Neural progenitor cell (in vitro differentiated cells): ENCODE measurements at regions not wholly inside any gene's neighbourhood (a gene's known extent, or its start where the extent isn't known, plus 50 kb on each side); places are given as distances from the start of the nearest gene placed in this dataset.

Experiments
- DNase-seq: peaks from one replicate; pipeline ENCODE4 v3.0.0-alpha.2; 2016; ENCODE audit warnings: low spot score
- H2AFZ ChIP-seq: fragments of 200-600 bp; sonication (generic); replicated peaks from 2 replicates; pipeline ENCODE4 v1.6.1; 2016; ENCODE audit warnings: antibody characterized with exemption
- H3F3A ChIP-seq: fragments of 200-600 bp; sonication (generic); 2 replicates; pipeline ENCODE4 v1.6.1; 2016; ENCODE audit warnings: antibody characterized with exemption, low read depth
- H3K27ac ChIP-seq: fragments of 200-600 bp; sonication (generic); 2 replicates; pipeline ENCODE4 v1.5.1; 2016; ENCODE audit warnings: mild to moderate bottlenecking
- H3K27me3 ChIP-seq: fragments of 200-600 bp; sonication (generic); 2 replicates; pipeline ENCODE4 v1.6.1; 2016; ENCODE audit warnings: mild to moderate bottlenecking, moderate library complexity
- H3K36me3 ChIP-seq: fragments of 200-600 bp; sonication (generic); 2 replicates; pipeline ENCODE4 v1.5.1; 2016
- H3K4me1 ChIP-seq: fragments of 200-600 bp; sonication (generic); 2 replicates; pipeline ENCODE4 v1.6.1; 2016; ENCODE audit warnings: mixed run types
- H3K4me2 ChIP-seq: fragments of 200-600 bp; sonication (generic); 2 replicates; pipeline ENCODE4 v1.6.1; 2016
- H3K4me3 ChIP-seq: fragments of 200-600 bp; sonication (generic); 2 replicates; pipeline ENCODE4 v1.5.1; 2016
- H3K79me2 ChIP-seq: fragments of 200-600 bp; sonication (generic); 2 replicates; pipeline ENCODE4 v1.6.1; 2016; ENCODE audit warnings: low read depth
- H3K9ac ChIP-seq: fragments of 200-600 bp; sonication (generic); 2 replicates; pipeline ENCODE4 v1.6.1; 2016
- H3K9me3 ChIP-seq: fragments of 200-600 bp; sonication (generic); 2 replicates; pipeline ENCODE4 v1.5.1; 2016; ENCODE audit warnings: low read depth
- H4K20me1 ChIP-seq: fragments of 200-600 bp; sonication (generic); 2 replicates; pipeline ENCODE4 v1.6.1; 2016; ENCODE audit warnings: low read depth
- H3K27ac Mint-ChIP-seq: 3 replicates; pipeline ENCODE4 v1.8.0; 2021; ENCODE audit warnings: mixed read lengths
- H3K27me3 Mint-ChIP-seq: 2 replicates; pipeline ENCODE4 v1.8.0; 2022; ENCODE audit warnings: low read depth, mild to moderate bottlenecking, inconsistent platforms, moderate library complexity, mixed read lengths; ENCODE audit not compliant: insufficient read depth
- H3K36me3 Mint-ChIP-seq: 3 replicates; pipeline ENCODE4 v1.8.0; 2021; ENCODE audit warnings: mixed read lengths
- H3K4me1 Mint-ChIP-seq: 3 replicates; pipeline ENCODE4 v1.8.0; 2021; ENCODE audit warnings: mixed read lengths
- H3K4me3 Mint-ChIP-seq: 3 replicates; pipeline ENCODE4 v1.8.0; 2021; ENCODE audit warnings: mild to moderate bottlenecking, moderate library complexity, mixed read lengths
- H3K9me3 Mint-ChIP-seq: 3 replicates; pipeline ENCODE4 v1.8.0; 2020; ENCODE audit warnings: mixed read lengths
- EZH2 ChIP-seq: fragments of 200-600 bp; sonication (generic); IDR thresholded peaks from 2 replicates; pipeline ENCODE4 v1.6.1; 2017; ENCODE audit warnings: antibody characterized with exemption, mild to moderate bottlenecking, moderate library complexity
- EZH2phosphoT487 ChIP-seq: fragments of 200-600 bp; sonication (generic); IDR thresholded peaks from 2 replicates; pipeline ENCODE4 v1.6.1; 2017; ENCODE audit warnings: antibody characterized with exemption
- TF ChIP-seq, protein P1 (sequence below): fragments of 200-600 bp; sonication (generic); IDR thresholded peaks from 2 replicates; pipeline ENCODE4 v1.5.1; 2017; ENCODE audit warnings: antibody characterized with exemption, mild to moderate bottlenecking

- no peak overlapping the region for H3K27ac Mint-ChIP-seq
- no peaks in the 10 kb centered on the region for H3K27me3 Mint-ChIP-seq
- H3K9ac ChIP-seq, result no peak overlapping the region
- H3K79me2 ChIP-seq, result no peaks in the 10 kb centered on the region
- H3K36me3 ChIP-seq, result no peaks in the 10 kb centered on the region
- no peaks in the 10 kb centered on the region for H3K36me3 Mint-ChIP-seq
- no peak overlapping the region for H3K4me2 ChIP-seq
- H3K27ac ChIP-seq, result no peak overlapping the region
- peaks cover 7% of the 10 kb centered on the region for H3K9me3 Mint-ChIP-seq
- H3F3A ChIP-seq, result no peaks in the 10 kb centered on the region
- peaks cover 10% of the 10 kb centered on the region for H3K4me1 Mint-ChIP-seq
- DNase-seq, result no peak
- H3K9me3 ChIP-seq, result no peaks in the 10 kb centered on the region
- no peak overlapping the region for H3K4me3 ChIP-seq
- H3K4me3 Mint-ChIP-seq, result no peak overlapping the region
- no peak overlapping the region for H2AFZ ChIP-seq
- no peaks in the 10 kb centered on the region for H3K4me1 ChIP-seq
- TF ChIP-seq EZH2phosphoT487, result no peak
- TF ChIP-seq, protein P1, sequence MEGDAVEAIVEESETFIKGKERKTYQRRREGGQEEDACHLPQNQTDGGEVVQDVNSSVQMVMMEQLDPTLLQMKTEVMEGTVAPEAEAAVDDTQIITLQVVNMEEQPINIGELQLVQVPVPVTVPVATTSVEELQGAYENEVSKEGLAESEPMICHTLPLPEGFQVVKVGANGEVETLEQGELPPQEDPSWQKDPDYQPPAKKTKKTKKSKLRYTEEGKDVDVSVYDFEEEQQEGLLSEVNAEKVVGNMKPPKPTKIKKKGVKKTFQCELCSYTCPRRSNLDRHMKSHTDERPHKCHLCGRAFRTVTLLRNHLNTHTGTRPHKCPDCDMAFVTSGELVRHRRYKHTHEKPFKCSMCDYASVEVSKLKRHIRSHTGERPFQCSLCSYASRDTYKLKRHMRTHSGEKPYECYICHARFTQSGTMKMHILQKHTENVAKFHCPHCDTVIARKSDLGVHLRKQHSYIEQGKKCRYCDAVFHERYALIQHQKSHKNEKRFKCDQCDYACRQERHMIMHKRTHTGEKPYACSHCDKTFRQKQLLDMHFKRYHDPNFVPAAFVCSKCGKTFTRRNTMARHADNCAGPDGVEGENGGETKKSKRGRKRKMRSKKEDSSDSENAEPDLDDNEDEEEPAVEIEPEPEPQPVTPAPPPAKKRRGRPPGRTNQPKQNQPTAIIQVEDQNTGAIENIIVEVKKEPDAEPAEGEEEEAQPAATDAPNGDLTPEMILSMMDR, result no peak
- no peak for TF ChIP-seq EZH2
- H3K27me3 ChIP-seq, result no peaks in the 10 kb centered on the region
- H4K20me1 ChIP-seq, result no peaks in the 10 kb centered on the region
Observed at GRCh38 chr9:107946364-107947141, 457.0 kb upstream of the KLF4 start.

- no peak overlapping the region for H3K4me3 ChIP-seq
- H3K9me3 Mint-ChIP-seq, result peaks cover 5% of the 10 kb centered on the region
- no peak overlapping the region for H3K27ac ChIP-seq
- no peaks in the 10 kb centered on the region for H3K4me1 ChIP-seq
- no peak for DNase-seq
- H3K4me2 ChIP-seq, result no peak overlapping the region
- H3K4me3 Mint-ChIP-seq, result no peak overlapping the region
- H4K20me1 ChIP-seq, result no peaks in the 10 kb centered on the region
- H3K9me3 ChIP-seq, result no peaks in the 10 kb centered on the region
- H3K36me3 Mint-ChIP-seq, result no peaks in the 10 kb centered on the region
- H3K9ac ChIP-seq, result no peak overlapping the region
- no peak overlapping the region for H3K27ac Mint-ChIP-seq
- peaks cover 10% of the 10 kb centered on the region for H3K4me1 Mint-ChIP-seq
- TF ChIP-seq EZH2 (no peak), EZH2phosphoT487 (no peak)
- no peaks in the 10 kb centered on the region for H3K36me3 ChIP-seq
- no peak overlapping the region for H2AFZ ChIP-seq
- H3K27me3 ChIP-seq, result no peaks in the 10 kb centered on the region
- H3K27me3 Mint-ChIP-seq, result no peaks in the 10 kb centered on the region
- no peaks in the 10 kb centered on the region for H3F3A ChIP-seq
- no peaks in the 10 kb centered on the region for H3K79me2 ChIP-seq
Observed at GRCh38 chr9:107945961-107946360, 456.4 kb upstream of the KLF4 start.

DNA sequence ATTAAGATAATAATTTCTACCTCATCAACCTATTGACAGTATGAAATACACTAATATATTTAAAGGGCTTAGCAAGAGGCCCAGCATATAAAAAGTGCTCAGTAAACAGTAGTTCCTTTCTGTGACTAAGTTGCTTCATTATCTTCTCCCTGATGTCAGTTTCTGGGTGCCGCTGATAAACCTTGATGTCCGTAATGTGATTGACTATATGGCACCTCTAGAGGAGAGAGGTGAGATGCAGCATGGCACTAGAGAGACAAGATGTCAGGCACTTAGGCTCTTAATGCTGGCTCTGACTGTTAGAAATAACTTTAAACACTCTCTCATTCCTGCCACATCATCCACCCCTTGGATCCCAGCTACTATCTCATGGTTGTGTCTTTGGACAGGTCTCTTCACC, 455.9 kb upstream of the KLF4 start:
- H2AFZ ChIP-seq, result no peak overlapping the region
- no peaks in the 10 kb centered on the region for H3F3A ChIP-seq
- H3K27me3 Mint-ChIP-seq, result no peaks in the 10 kb centered on the region
- no peaks in the 10 kb centered on the region for H4K20me1 ChIP-seq
- H3K79me2 ChIP-seq, result no peaks in the 10 kb centered on the region
- H3K27ac Mint-ChIP-seq, result no peak overlapping the region
- H3K4me1 Mint-ChIP-seq, result peaks cover 10% of the 10 kb centered on the region
- no peaks in the 10 kb centered on the region for H3K27me3 ChIP-seq
- no peak overlapping the region for H3K4me3 ChIP-seq
- H3K9me3 ChIP-seq, result no peaks in the 10 kb centered on the region
- peaks cover 3% of the 10 kb centered on the region for H3K9me3 Mint-ChIP-seq
- no peak overlapping the region for H3K4me3 Mint-ChIP-seq
- TF ChIP-seq, protein P1, result no peak
- TF ChIP-seq EZH2 (no peak), EZH2phosphoT487 (no peak)
- no peaks in the 10 kb centered on the region for H3K36me3 Mint-ChIP-seq
- no peak overlapping the region for H3K9ac ChIP-seq
- H3K36me3 ChIP-seq, result no peaks in the 10 kb centered on the region
- no peak overlapping the region for H3K27ac ChIP-seq
- DNase-seq, result no peak
- no peak overlapping the region for H3K4me2 ChIP-seq
- no peaks in the 10 kb centered on the region for H3K4me1 ChIP-seq

GRCh38 chr9:107944387-107944786, 454.8 kb upstream of the KLF4 start:
- H3K27me3 ChIP-seq, result no peaks in the 10 kb centered on the region
- no peak for TF ChIP-seq EZH2
- TF ChIP-seq, protein P1, result no peak
- no peak for TF ChIP-seq EZH2phosphoT487
- no peak overlapping the region for H2AFZ ChIP-seq
- H3K9me3 ChIP-seq, result no peaks in the 10 kb centered on the region
- H3F3A ChIP-seq, result no peaks in the 10 kb centered on the region
- no peaks in the 10 kb centered on the region for H3K4me1 ChIP-seq
- Mint-ChIP-seq H3K36me3 (no peaks in the 10 kb centered on the region), H3K27ac (no peak overlapping the region), H3K9me3 (no peaks in the 10 kb centered on the region), H3K4me3 (no peak overlapping the region), H3K27me3 (no peaks in the 10 kb centered on the region), H3K4me1 (peaks cover 10% of the 10 kb centered on the region)
- no peak overlapping the region for H3K4me2 ChIP-seq
- no peaks in the 10 kb centered on the region for H3K79me2 ChIP-seq
- H3K4me3 ChIP-seq, result no peak overlapping the region
- no peak for DNase-seq
- H3K36me3 ChIP-seq, result no peaks in the 10 kb centered on the region
- no peaks in the 10 kb centered on the region for H4K20me1 ChIP-seq
- no peak overlapping the region for H3K27ac ChIP-seq
- H3K9ac ChIP-seq, result no peak overlapping the region
